ENCODE measurements at regions not wholly inside any gene's neighbourhood (a gene's known extent, or its start where the extent isn't known, plus 50 kb on each side); places are given as distances from the start of the nearest gene placed in this dataset.

GRCh38 chr17:55588446-55589242 lies 77.4 kb upstream of the SMIM36 start:
- ChIA-PET CTCF (interaction anchor here (0.6 kb wide), 1 partner anchor 60 kb away, joined by 3 read pairs; no protein-coding TSS in a partner anchor), POLR2A (no interaction called here)
- H3K36me3 Mint-ChIP-seq (ENCODE audit: low read depth), result no peaks in the 10 kb centered on the region
- no peak overlapping the region for H3K27ac Mint-ChIP-seq
- peaks cover 9% of the 10 kb centered on the region for H3K27me3 Mint-ChIP-seq
- no peaks in the 10 kb centered on the region for H3K9me3 Mint-ChIP-seq
- H3K4me1 Mint-ChIP-seq, result peaks cover 4% of the 10 kb centered on the region
- H3K4me3 Mint-ChIP-seq, result no peak overlapping the region
- DNase-seq, result no peak

- Mint-ChIP-seq H3K4me3 (no peak overlapping the region), H3K27ac (no peak overlapping the region), H3K4me1 (peaks cover 4% of the 10 kb centered on the region), H3K27me3 (peaks cover 9% of the 10 kb centered on the region), H3K36me3 (ENCODE audit: low read depth) (no peaks in the 10 kb centered on the region), H3K9me3 (no peaks in the 10 kb centered on the region)
- no peak for DNase-seq
- POLR2A ChIA-PET, result no interaction called here
- CTCF ChIA-PET, result no interaction called here
Measured at GRCh38 chr17:55587608-55588139, 76.4 kb upstream of the SMIM36 start.

- H3K4me3 Mint-ChIP-seq, result no peak overlapping the region
- POLR2A ChIA-PET, result no interaction called here
- peaks cover 9% of the 10 kb centered on the region for H3K27me3 Mint-ChIP-seq
Measured at GRCh38 chr17:55585629-55586028, 74.4 kb upstream of the SMIM36 start.

GRCh38 chr17:55584861-55585260 lies 73.6 kb upstream of the SMIM36 start:
- peaks cover 9% of the 10 kb centered on the region for H3K4me1 Mint-ChIP-seq
- H3K36me3 Mint-ChIP-seq (ENCODE audit: low read depth), result no peaks in the 10 kb centered on the region
- H3K4me3 Mint-ChIP-seq, result no peak overlapping the region
- peaks cover 11% of the 10 kb centered on the region for H3K27me3 Mint-ChIP-seq
- no peaks in the 10 kb centered on the region for H3K9me3 Mint-ChIP-seq
- ChIA-PET POLR2A (no interaction called here), CTCF (no interaction called here)
- H3K27ac Mint-ChIP-seq, result no peak overlapping the region
- DNase-seq, result no peak

More at GRCh38 chr17:55585629-55586028, 74.4 kb upstream of the SMIM36 start:
- CTCF ChIA-PET, result no interaction called here
- H3K27ac Mint-ChIP-seq, result no peak overlapping the region
- DNase-seq, result no peak
- H3K4me1 Mint-ChIP-seq, result peaks cover 5% of the 10 kb centered on the region
- H3K9me3 Mint-ChIP-seq, result no peaks in the 10 kb centered on the region
- H3K36me3 Mint-ChIP-seq (ENCODE audit: low read depth), result no peaks in the 10 kb centered on the region

- H3K27ac Mint-ChIP-seq, result no peak overlapping the region
- H3K4me1 Mint-ChIP-seq, result peaks cover 9% of the 10 kb centered on the region
- ChIA-PET POLR2A (no interaction called here), CTCF (no interaction called here)
- peaks cover 11% of the 10 kb centered on the region for H3K27me3 Mint-ChIP-seq
- no peaks in the 10 kb centered on the region for H3K36me3 Mint-ChIP-seq (ENCODE audit: low read depth)
- no peak overlapping the region for H3K4me3 Mint-ChIP-seq
- DNase-seq, result no peak
- no peaks in the 10 kb centered on the region for H3K9me3 Mint-ChIP-seq
Measured at GRCh38 chr17:55584055-55584685, 72.9 kb upstream of the SMIM36 start.

- Mint-ChIP-seq H3K4me3 (no peak overlapping the region), H3K27ac (no peak overlapping the region), H3K27me3 (peaks cover 6% of the 10 kb centered on the region), H3K9me3 (no peaks in the 10 kb centered on the region), H3K4me1 (peaks cover 9% of the 10 kb centered on the region), H3K36me3 (ENCODE audit: low read depth) (no peaks in the 10 kb centered on the region)
- CTCF ChIA-PET, result no interaction called here
- DNase-seq, result no peak
- POLR2A ChIA-PET, result no interaction called here
Measured at GRCh38 chr17:55582897-55583296, 71.6 kb upstream of the SMIM36 start.

- POLR2A ChIA-PET, result no interaction called here
- no peak overlapping the region for H3K4me3 Mint-ChIP-seq
- CTCF ChIA-PET, result no interaction called here
- peaks cover 6% of the 10 kb centered on the region for H3K27me3 Mint-ChIP-seq
- H3K27ac Mint-ChIP-seq, result no peak overlapping the region
- peaks cover 11% of the 10 kb centered on the region for H3K4me1 Mint-ChIP-seq
- H3K9me3 Mint-ChIP-seq, result no peaks in the 10 kb centered on the region
- no peak for DNase-seq
- no peaks in the 10 kb centered on the region for H3K36me3 Mint-ChIP-seq (ENCODE audit: low read depth)
Measured at GRCh38 chr17:55580596-55581133, 69.4 kb upstream of the SMIM36 start.

GRCh38 chr17:55577687-55578086 lies 66.4 kb upstream of the SMIM36 start:
- ChIA-PET CTCF (interaction anchor here (1.0 to 1.2 kb wide), 2 partner anchors 54 to 157 kb away, joined by 3 read pairs; no protein-coding TSS in a partner anchor), POLR2A (interaction anchor here (0.5 to 1.2 kb wide), 2 partner anchors 23 to 33 kb away, joined by 3 to 6 read pairs; no protein-coding TSS in a partner anchor)
- Mint-ChIP-seq H3K27ac (no peak overlapping the region), H3K4me1 (peaks cover 10% of the 10 kb centered on the region), H3K9me3 (no peaks in the 10 kb centered on the region), H3K4me3 (no peak overlapping the region), H3K27me3 (peaks cover 16% of the 10 kb centered on the region), H3K36me3 (ENCODE audit: low read depth) (no peaks in the 10 kb centered on the region)
- peak; percentile 22 for DNase-seq

- Mint-ChIP-seq H3K4me1 (peaks cover 10% of the 10 kb centered on the region), H3K27me3 (peaks cover 17% of the 10 kb centered on the region)
- CTCF ChIA-PET, result interaction anchor here (1.0 to 1.2 kb wide), 3 partner anchors 51 to 158 kb away, joined by 3 read pairs; no protein-coding TSS in a partner anchor
Measured at GRCh38 chr17:55576996-55577586, 65.8 kb upstream of the SMIM36 start.

GRCh38 chr17:55576237-55576995 lies 65.2 kb upstream of the SMIM36 start:
- no peak overlapping the region for H3K27ac Mint-ChIP-seq
- H3K27me3 Mint-ChIP-seq, result peaks cover 17% of the 10 kb centered on the region
- CTCF ChIA-PET, result interaction anchor here (1.0 to 1.1 kb wide), 2 partner anchors 51 to 52 kb away, joined by 3 read pairs; no protein-coding TSS in a partner anchor
- H3K9me3 Mint-ChIP-seq, result no peaks in the 10 kb centered on the region
- POLR2A ChIA-PET, result no interaction called here
- no peak overlapping the region for H3K4me3 Mint-ChIP-seq
- no peaks in the 10 kb centered on the region for H3K36me3 Mint-ChIP-seq (ENCODE audit: low read depth)
- no peak for DNase-seq
- peaks cover 10% of the 10 kb centered on the region for H3K4me1 Mint-ChIP-seq

More at GRCh38 chr17:55576996-55577586, 65.8 kb upstream of the SMIM36 start:
- POLR2A ChIA-PET, result interaction anchor here (0.5 to 1.2 kb wide), 2 partner anchors 24 to 34 kb away, joined by 3 to 6 read pairs; no protein-coding TSS in a partner anchor
- no peaks in the 10 kb centered on the region for H3K9me3 Mint-ChIP-seq
- DNase-seq, result peak; percentile 46
- no peaks in the 10 kb centered on the region for H3K36me3 Mint-ChIP-seq (ENCODE audit: low read depth)
- no peak overlapping the region for H3K4me3 Mint-ChIP-seq
- H3K27ac Mint-ChIP-seq, result no peak overlapping the region

- H3K27ac Mint-ChIP-seq, result no peak overlapping the region
- no peaks in the 10 kb centered on the region for H3K36me3 Mint-ChIP-seq (ENCODE audit: low read depth)
- peaks cover 4% of the 10 kb centered on the region for H3K4me1 Mint-ChIP-seq
- H3K9me3 Mint-ChIP-seq, result no peaks in the 10 kb centered on the region
- no peak for DNase-seq
- ChIA-PET CTCF (no interaction called here), POLR2A (no interaction called here)
- H3K27me3 Mint-ChIP-seq, result peaks cover 13% of the 10 kb centered on the region
- no peak overlapping the region for H3K4me3 Mint-ChIP-seq
Measured at GRCh38 chr17:55575058-55575636, 63.9 kb upstream of the SMIM36 start.

- no peak for DNase-seq
- ChIA-PET POLR2A (no interaction called here), CTCF (interaction anchor here (1.4 kb wide), 1 partner anchor 145 kb away, joined by 5 read pairs; no protein-coding TSS in a partner anchor)
- Mint-ChIP-seq H3K9me3 (no peaks in the 10 kb centered on the region), H3K4me1 (peaks cover 3% of the 10 kb centered on the region), H3K36me3 (ENCODE audit: low read depth) (no peaks in the 10 kb centered on the region), H3K27me3 (peaks cover 15% of the 10 kb centered on the region), H3K27ac (no peak overlapping the region), H3K4me3 (no peak overlapping the region)
Measured at GRCh38 chr17:55572599-55572998, 61.3 kb upstream of the SMIM36 start.
